ENCODE measurements at regions not wholly inside any gene's neighbourhood (a gene's known extent, or its start where the extent isn't known, plus 50 kb on each side); places are given as distances from the start of the nearest gene placed in this dataset.

DNA sequence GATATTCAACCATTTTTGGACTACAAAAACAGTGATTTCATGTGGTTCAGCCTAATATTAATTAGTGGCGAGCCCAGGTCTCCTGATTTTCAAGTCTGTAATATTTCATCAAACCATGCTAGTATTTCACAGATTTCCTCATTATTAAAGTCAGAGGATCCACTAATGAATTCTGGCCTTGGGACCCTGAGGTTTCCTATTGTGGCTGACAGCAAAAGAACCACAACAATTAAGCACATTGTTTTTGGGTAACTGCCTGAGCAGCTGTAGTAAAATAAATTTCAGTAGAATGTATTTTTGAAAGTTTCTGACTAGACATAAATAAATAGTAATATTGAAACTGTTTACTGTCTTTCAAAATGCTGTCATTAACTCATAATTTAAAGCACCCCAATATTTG, 630.7 kb upstream of the MMS22L start:
- TF ChIP-seq POLR2A (IDR thresholded peaks at IDR 0.05; ENCODE audit: low read length) = no peak
- no peak for TF ChIP-seq GATA1 (IDR thresholded peaks at IDR 0.05; ENCODE audit: low read depth, low read length)
